ENCODE measurements at regions not wholly inside any gene's neighbourhood (a gene's known extent, or its start where the extent isn't known, plus 50 kb on each side); places are given as distances from the start of the nearest gene placed in this dataset.

DNA sequence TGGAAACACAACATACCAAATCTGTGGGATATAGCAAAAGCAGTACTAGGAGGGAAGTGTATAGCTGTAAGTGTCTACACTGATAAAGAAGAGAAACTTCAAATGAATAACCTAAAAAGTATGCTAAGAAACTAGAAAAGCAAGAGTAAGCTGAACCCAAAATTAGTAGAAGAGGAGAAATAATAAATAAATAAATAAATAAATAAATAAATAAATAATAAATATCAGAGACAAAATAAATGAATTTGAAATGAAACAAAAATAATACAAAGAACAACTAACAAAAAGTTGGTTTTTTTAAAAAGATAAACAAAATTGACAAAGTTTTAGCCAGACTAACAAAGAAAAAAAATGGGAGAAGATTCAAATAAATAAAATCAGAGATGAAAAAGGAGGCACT, 72.7 kb upstream of the TSPAN8 start:
- TF ChIP-seq CTCF (IDR thresholded peaks at IDR 0.05; ENCODE audit: unreplicated experiment): no peak
- H3K36me3 Mint-ChIP-seq (ENCODE audit: insufficient read depth): no peaks in the 10 kb centered on the region
- H3K4me3 Mint-ChIP-seq (ENCODE audit: low read depth): no peak overlapping the region
- H3K27ac Mint-ChIP-seq: no peak overlapping the region
- no peak for DNase-seq (ENCODE audit: low spot score, unreplicated experiment)
- peaks cover 5% of the 10 kb centered on the region for H3K9me3 Mint-ChIP-seq (ENCODE audit: low read depth)
- no peaks in the 10 kb centered on the region for H3K4me1 Mint-ChIP-seq (ENCODE audit: low read depth)
- H3K27me3 Mint-ChIP-seq: no peaks in the 10 kb centered on the region

GRCh38 chr12:71223139-71223538, 65.3 kb upstream of the TSPAN8 start:
- H3K4me3 Mint-ChIP-seq (ENCODE audit: low read depth): no peak overlapping the region
- no peaks in the 10 kb centered on the region for H3K4me1 Mint-ChIP-seq (ENCODE audit: low read depth)
- no peaks in the 10 kb centered on the region for H3K36me3 Mint-ChIP-seq (ENCODE audit: insufficient read depth)
- H3K27ac Mint-ChIP-seq: no peak overlapping the region
- no peaks in the 10 kb centered on the region for H3K27me3 Mint-ChIP-seq
- no peak for DNase-seq (ENCODE audit: low spot score, unreplicated experiment)
- H3K9me3 Mint-ChIP-seq (ENCODE audit: low read depth): no peaks in the 10 kb centered on the region
- no peak for TF ChIP-seq CTCF (IDR thresholded peaks at IDR 0.05; ENCODE audit: unreplicated experiment)

DNA sequence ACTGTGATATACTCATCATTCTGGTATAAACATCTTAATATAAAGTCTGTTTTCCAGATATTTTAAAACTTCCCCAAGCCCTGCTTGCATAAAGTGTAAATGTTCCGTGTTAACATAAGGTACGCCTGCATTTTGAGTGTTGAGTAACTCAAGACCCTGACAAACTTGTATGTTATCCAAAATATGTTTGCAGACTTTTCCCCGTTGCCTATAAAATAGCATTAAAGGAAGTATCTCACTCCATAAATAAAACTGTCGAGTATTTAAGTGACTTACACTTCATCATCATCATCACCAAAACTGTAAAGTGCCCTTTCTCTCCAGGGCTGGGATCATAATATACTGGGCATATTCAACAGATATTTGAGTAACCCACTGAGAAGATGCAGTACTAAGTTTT, 64.6 kb upstream of the TSPAN8 start:
- Mint-ChIP-seq H3K36me3 (ENCODE audit: insufficient read depth) (no peaks in the 10 kb centered on the region), H3K4me3 (ENCODE audit: low read depth) (no peak overlapping the region), H3K4me1 (ENCODE audit: low read depth) (no peaks in the 10 kb centered on the region), H3K9me3 (ENCODE audit: low read depth) (no peaks in the 10 kb centered on the region), H3K27ac (no peak overlapping the region), H3K27me3 (no peaks in the 10 kb centered on the region)
- DNase-seq (ENCODE audit: low spot score, unreplicated experiment): no peak
- TF ChIP-seq CTCF (IDR thresholded peaks at IDR 0.05; ENCODE audit: unreplicated experiment): no peak

- Mint-ChIP-seq H3K27me3 (no peaks in the 10 kb centered on the region), H3K4me1 (ENCODE audit: low read depth) (peaks cover 6% of the 10 kb centered on the region), H3K9me3 (ENCODE audit: low read depth) (no peaks in the 10 kb centered on the region), H3K36me3 (ENCODE audit: insufficient read depth) (no peaks in the 10 kb centered on the region), H3K4me3 (ENCODE audit: low read depth) (no peak overlapping the region), H3K27ac (no peak overlapping the region)
- DNase-seq (ENCODE audit: low spot score, unreplicated experiment): no peak
- TF ChIP-seq CTCF (IDR thresholded peaks at IDR 0.05; ENCODE audit: unreplicated experiment): no peak
These were observed 62.5 kb upstream of the TSPAN8 start for GRCh38 chr12:71220260-71220659.

- no peak for TF ChIP-seq CTCF (IDR thresholded peaks at IDR 0.05; ENCODE audit: unreplicated experiment)
- H3K9me3 Mint-ChIP-seq (ENCODE audit: low read depth): no peaks in the 10 kb centered on the region
- no peaks in the 10 kb centered on the region for H3K36me3 Mint-ChIP-seq (ENCODE audit: insufficient read depth)
- no peak overlapping the region for H3K4me3 Mint-ChIP-seq (ENCODE audit: low read depth)
- H3K27me3 Mint-ChIP-seq: no peaks in the 10 kb centered on the region
- no peak for DNase-seq (ENCODE audit: low spot score, unreplicated experiment)
- peaks cover 17% of the 10 kb centered on the region for H3K4me1 Mint-ChIP-seq (ENCODE audit: low read depth)
- H3K27ac Mint-ChIP-seq: no peak overlapping the region
These were observed 61.4 kb upstream of the TSPAN8 start for GRCh38 chr12:71219224-71219623.

Data from progenitor cell of endocrine pancreas (in vitro differentiated cells).